HK-2 (cell line): ENCODE measurements at regions not wholly inside any gene's neighbourhood (a gene's known extent, or its start where the extent isn't known, plus 50 kb on each side); places are given as distances from the start of the nearest gene placed in this dataset.
"Not testable (repeated sequence)": the region's sequence is repeated elsewhere in the genome, so short reads cannot be mapped to it uniquely, and the experiment has no call there.

Source experiments
- DNase-seq: peaks from one replicate; pipeline ENCODE4 v3.0.0-alpha.2; 2018; ENCODE audit not compliant: unreplicated experiment

- not testable (repeated sequence) for DNase-seq
Observed at GRCh38 chr6:75031102-75031501, 174.8 kb downstream of the COL12A1 start.

GRCh38 chr6:75029333-75029732, 176.5 kb downstream of the COL12A1 start:
- no peak for DNase-seq

GRCh38 chr6:75025371-75025770, 180.5 kb downstream of the COL12A1 start:
- no peak for DNase-seq

GRCh38 chr6:75024828-75025227, 181.0 kb downstream of the COL12A1 start:
- DNase-seq: no peak

- no peak for DNase-seq
Observed at GRCh38 chr6:75023634-75024033, 182.2 kb downstream of the COL12A1 start.

- DNase-seq: no peak
Observed at GRCh38 chr6:75020971-75021370, 184.9 kb downstream of the COL12A1 start.

GRCh38 chr6:75020376-75020775, 185.5 kb downstream of the COL12A1 start:
- DNase-seq: no peak

GRCh38 chr6:75012018-75012417, 193.8 kb downstream of the COL12A1 start:
- DNase-seq: no peak

GRCh38 chr6:75003984-75004383, 201.9 kb downstream of the COL12A1 start:
- not testable (repeated sequence) for DNase-seq

GRCh38 chr6:74997646-74998045, 208.2 kb downstream of the COL12A1 start:
- no peak for DNase-seq

- DNase-seq: no peak
Observed at GRCh38 chr6:74993136-74993535, 212.7 kb downstream of the COL12A1 start.

GRCh38 chr6:74991573-74992332, 214.1 kb downstream of the COL12A1 start:
- no peak for DNase-seq

GRCh38 chr6:74979065-74979766, 226.6 kb downstream of the COL12A1 start:
- no peak for DNase-seq

GRCh38 chr6:74976701-74977100, 229.2 kb downstream of the COL12A1 start:
- no peak for DNase-seq

- DNase-seq: no peak
Observed at GRCh38 chr6:74976026-74976425, 229.8 kb downstream of the COL12A1 start.

- no peak for DNase-seq
Observed at GRCh38 chr6:74973591-74973990, 232.3 kb downstream of the COL12A1 start.

GRCh38 chr6:74971633-74972032, 234.2 kb downstream of the COL12A1 start:
- no peak for DNase-seq

- no peak for DNase-seq
Observed at GRCh38 chr6:74969591-74970267, 236.1 kb downstream of the COL12A1 start.

- DNase-seq: no peak
Observed at GRCh38 chr6:74967821-74968220, 238.0 kb downstream of the COL12A1 start.

GRCh38 chr6:74966712-74967111, 239.1 kb downstream of the COL12A1 start:
- DNase-seq: no peak

- DNase-seq: no peak
Observed at GRCh38 chr6:74964871-74965441, 240.9 kb downstream of the COL12A1 start.
